ENCODE measurements at regions not wholly inside any gene's neighbourhood (a gene's known extent, or its start where the extent isn't known, plus 50 kb on each side); places are given as distances from the start of the nearest gene placed in this dataset.

- TF ChIP-seq CTCF (conservative IDR thresholded peaks at IDR 0.05; ENCODE audit: low read length) (no peak), EZH2phosphoT487 (IDR thresholded peaks at IDR 0.05; ENCODE audit: borderline replicate concordance) (no peak)
Observed at GRCh38 chr13:22074403-22074802, 403.5 kb downstream of the FGF9 start.
